ENCODE measurements at regions not wholly inside any gene's neighbourhood (a gene's known extent, or its start where the extent isn't known, plus 50 kb on each side); places are given as distances from the start of the nearest gene placed in this dataset.
"Not testable (repeated sequence)": the region's sequence is repeated elsewhere in the genome, so short reads cannot be mapped to it uniquely, and the experiment has no call there.

- no peaks in the 10 kb centered on the region for H3K9me3 Mint-ChIP-seq
- H3K36me3 Mint-ChIP-seq (ENCODE audit: low read depth), result no peaks in the 10 kb centered on the region
- ATAC-seq (replicated peaks), result no peak
- H3K4me3 Mint-ChIP-seq, result no peak overlapping the region
- no peaks in the 10 kb centered on the region for H3K4me1 Mint-ChIP-seq
- no peaks in the 10 kb centered on the region for H3K27me3 Mint-ChIP-seq
- no peak overlapping the region for H3K27ac Mint-ChIP-seq
Observed at GRCh38 chr9:107778661-107779060, 289.1 kb upstream of the KLF4 start.

GRCh38 chr9:107774099-107774498, 284.5 kb upstream of the KLF4 start:
- not testable (repeated sequence) for H3K36me3 Mint-ChIP-seq (ENCODE audit: low read depth); H3K9me3 Mint-ChIP-seq; H3K4me1 Mint-ChIP-seq; H3K27me3 Mint-ChIP-seq; ATAC-seq (replicated peaks); H3K4me3 Mint-ChIP-seq; H3K27ac Mint-ChIP-seq

GRCh38 chr9:107772988-107773387, 283.4 kb upstream of the KLF4 start:
- no peak for ATAC-seq (replicated peaks)
- peaks cover 3% of the 10 kb centered on the region for H3K27me3 Mint-ChIP-seq
- H3K27ac Mint-ChIP-seq, result no peak overlapping the region
- no peak overlapping the region for H3K4me3 Mint-ChIP-seq
- no peaks in the 10 kb centered on the region for H3K4me1 Mint-ChIP-seq
- H3K36me3 Mint-ChIP-seq (ENCODE audit: low read depth), result no peaks in the 10 kb centered on the region
- H3K9me3 Mint-ChIP-seq, result no peaks in the 10 kb centered on the region

GRCh38 chr9:107770716-107771115, 281.1 kb upstream of the KLF4 start:
- no peaks in the 10 kb centered on the region for H3K9me3 Mint-ChIP-seq
- H3K27ac Mint-ChIP-seq, result no peak overlapping the region
- no peak overlapping the region for H3K4me3 Mint-ChIP-seq
- no peak for ATAC-seq (replicated peaks)
- no peaks in the 10 kb centered on the region for H3K36me3 Mint-ChIP-seq (ENCODE audit: low read depth)
- H3K4me1 Mint-ChIP-seq, result no peaks in the 10 kb centered on the region
- peaks cover 3% of the 10 kb centered on the region for H3K27me3 Mint-ChIP-seq

- H3K9me3 Mint-ChIP-seq, result no peaks in the 10 kb centered on the region
- no peak for ATAC-seq (replicated peaks)
- no peaks in the 10 kb centered on the region for H3K36me3 Mint-ChIP-seq (ENCODE audit: low read depth)
- no peak overlapping the region for H3K27ac Mint-ChIP-seq
- H3K27me3 Mint-ChIP-seq, result peaks cover 3% of the 10 kb centered on the region
- no peak overlapping the region for H3K4me3 Mint-ChIP-seq
- H3K4me1 Mint-ChIP-seq, result no peaks in the 10 kb centered on the region
Observed at GRCh38 chr9:107768224-107768623, 278.7 kb upstream of the KLF4 start.

- no peaks in the 10 kb centered on the region for H3K9me3 Mint-ChIP-seq
- no peak for ATAC-seq (replicated peaks)
- H3K4me3 Mint-ChIP-seq, result no peak overlapping the region
- no peak overlapping the region for H3K27ac Mint-ChIP-seq
- H3K4me1 Mint-ChIP-seq, result no peaks in the 10 kb centered on the region
- no peaks in the 10 kb centered on the region for H3K36me3 Mint-ChIP-seq (ENCODE audit: low read depth)
- H3K27me3 Mint-ChIP-seq, result peaks cover 3% of the 10 kb centered on the region
Observed at GRCh38 chr9:107767711-107768110, 278.1 kb upstream of the KLF4 start.

GRCh38 chr9:107763469-107763868, 273.9 kb upstream of the KLF4 start:
- H3K27me3 Mint-ChIP-seq, result not testable (repeated sequence)

GRCh38 chr9:107761307-107761706, 271.7 kb upstream of the KLF4 start:
- Mint-ChIP-seq H3K27ac (no peak overlapping the region), H3K36me3 (ENCODE audit: low read depth) (no peaks in the 10 kb centered on the region), H3K27me3 (peaks cover 5% of the 10 kb centered on the region), H3K4me3 (no peak overlapping the region), H3K9me3 (peaks cover 11% of the 10 kb centered on the region), H3K4me1 (no peaks in the 10 kb centered on the region)
- ATAC-seq (replicated peaks), result no peak

More at GRCh38 chr9:107763469-107763868, 273.9 kb upstream of the KLF4 start:
- H3K9me3 Mint-ChIP-seq; H3K4me3 Mint-ChIP-seq; H3K27ac Mint-ChIP-seq; ATAC-seq (replicated peaks); H3K36me3 Mint-ChIP-seq (ENCODE audit: low read depth); H3K4me1 Mint-ChIP-seq: not testable (repeated sequence)

- Mint-ChIP-seq H3K27ac (no peak overlapping the region), H3K4me3 (no peak overlapping the region), H3K27me3 (peaks cover 5% of the 10 kb centered on the region), H3K4me1 (no peaks in the 10 kb centered on the region), H3K36me3 (ENCODE audit: low read depth) (no peaks in the 10 kb centered on the region), H3K9me3 (peaks cover 11% of the 10 kb centered on the region)
- ATAC-seq (replicated peaks), result no peak
Observed at GRCh38 chr9:107760469-107761242, 271.1 kb upstream of the KLF4 start.

- Mint-ChIP-seq H3K4me3 (no peak overlapping the region), H3K4me1 (no peaks in the 10 kb centered on the region), H3K27ac (no peak overlapping the region), H3K27me3 (peaks cover 5% of the 10 kb centered on the region), H3K9me3 (peaks cover 11% of the 10 kb centered on the region), H3K36me3 (ENCODE audit: low read depth) (no peaks in the 10 kb centered on the region)
- ATAC-seq (replicated peaks), result no peak
Observed at GRCh38 chr9:107759823-107760166, 270.2 kb upstream of the KLF4 start.

GRCh38 chr9:107759009-107759822, 269.6 kb upstream of the KLF4 start:
- peaks cover 5% of the 10 kb centered on the region for H3K27me3 Mint-ChIP-seq
- H3K4me1 Mint-ChIP-seq, result no peaks in the 10 kb centered on the region
- no peak overlapping the region for H3K27ac Mint-ChIP-seq
- ATAC-seq (replicated peaks), result no peak
- H3K9me3 Mint-ChIP-seq, result peaks cover 11% of the 10 kb centered on the region
- no peak overlapping the region for H3K4me3 Mint-ChIP-seq
- no peaks in the 10 kb centered on the region for H3K36me3 Mint-ChIP-seq (ENCODE audit: low read depth)

- Mint-ChIP-seq H3K27ac (no peak overlapping the region), H3K27me3 (peaks cover 3% of the 10 kb centered on the region), H3K9me3 (peaks cover 11% of the 10 kb centered on the region), H3K4me3 (no peak overlapping the region), H3K4me1 (no peaks in the 10 kb centered on the region), H3K36me3 (ENCODE audit: low read depth) (no peaks in the 10 kb centered on the region)
- no peak for ATAC-seq (replicated peaks)
Observed at GRCh38 chr9:107756091-107756490, 266.5 kb upstream of the KLF4 start.

- H3K27ac Mint-ChIP-seq, result no peak overlapping the region
- peaks cover 6% of the 10 kb centered on the region for H3K9me3 Mint-ChIP-seq
- H3K4me1 Mint-ChIP-seq, result no peaks in the 10 kb centered on the region
- H3K27me3 Mint-ChIP-seq, result no peaks in the 10 kb centered on the region
- ATAC-seq (replicated peaks), result no peak
- H3K4me3 Mint-ChIP-seq, result no peak overlapping the region
- H3K36me3 Mint-ChIP-seq (ENCODE audit: low read depth), result no peaks in the 10 kb centered on the region
Observed at GRCh38 chr9:107755246-107755645, 265.7 kb upstream of the KLF4 start.

- peak; percentile 39 for ATAC-seq (replicated peaks)
- H3K4me1 Mint-ChIP-seq, result no peaks in the 10 kb centered on the region
Observed at GRCh38 chr9:107751567-107752210, 262.1 kb upstream of the KLF4 start.

More at GRCh38 chr9:107751567-107752210, 262.1 kb upstream of the KLF4 start:
- no peak overlapping the region for H3K27ac Mint-ChIP-seq
- H3K4me3 Mint-ChIP-seq, result no peak overlapping the region
- H3K9me3 Mint-ChIP-seq, result no peaks in the 10 kb centered on the region
- H3K27me3 Mint-ChIP-seq, result no peaks in the 10 kb centered on the region
- no peaks in the 10 kb centered on the region for H3K36me3 Mint-ChIP-seq (ENCODE audit: low read depth)
